NOMO-1 (cell line): ENCODE measurements at regions not wholly inside any gene's neighbourhood (a gene's known extent, or its start where the extent isn't known, plus 50 kb on each side); places are given as distances from the start of the nearest gene placed in this dataset.
"Not testable (repeated sequence)": the region's sequence is repeated elsewhere in the genome, so short reads cannot be mapped to it uniquely, and the experiment has no call there.

Experiments
- DNase-seq, 2 experiments: peaks; one replicate each; lab custom pipeline; 2025; ENCODE audit not compliant: unreplicated experiment in 2 of 2; lab: John Stamatoyannopoulos, UW

GRCh38 chr2:198654646-198655045 is 803.1 kb downstream of the SATB2 start:
- no peak for DNase-seq

GRCh38 chr2:198653311-198653710 is 804.4 kb downstream of the SATB2 start:
- no peak for DNase-seq

- DNase-seq, result no peak
Measured at GRCh38 chr2:198652461-198652860, 805.3 kb downstream of the SATB2 start.

GRCh38 chr2:198645816-198646215 is 811.9 kb downstream of the SATB2 start:
- DNase-seq, result no peak

- DNase-seq, result no peak
Measured at GRCh38 chr2:198641161-198641560, 816.6 kb downstream of the SATB2 start.

- DNase-seq, result no peak
Measured at GRCh38 chr2:198640463-198640862, 817.3 kb downstream of the SATB2 start.

GRCh38 chr2:198639580-198639979 is 818.2 kb downstream of the SATB2 start:
- peak in 1 of 2 experiments; percentile 30 for DNase-seq

- DNase-seq, result no peak
Measured at GRCh38 chr2:198638577-198638976, 819.2 kb downstream of the SATB2 start.

- no peak for DNase-seq
Measured at GRCh38 chr2:198630384-198630783, 826.0 kb downstream of the PLCL1 start.

- DNase-seq, result no peak
Measured at GRCh38 chr2:198628596-198628995, 824.2 kb downstream of the PLCL1 start.

- no peak for DNase-seq
Measured at GRCh38 chr2:198622986-198623730, 818.8 kb downstream of the PLCL1 start.

GRCh38 chr2:198615972-198616371 is 811.6 kb downstream of the PLCL1 start:
- DNase-seq, result peak; percentile 1 to 71

- DNase-seq, result no peak
Measured at GRCh38 chr2:198611201-198611600, 806.8 kb downstream of the PLCL1 start.

GRCh38 chr2:198604599-198604998 is 800.2 kb downstream of the PLCL1 start:
- no peak for DNase-seq

- DNase-seq, result not testable (repeated sequence)
Measured at GRCh38 chr2:198602986-198603385, 798.6 kb downstream of the PLCL1 start.

GRCh38 chr2:198597648-198598047 is 793.3 kb downstream of the PLCL1 start:
- DNase-seq, result no peak

- no peak for DNase-seq
Measured at GRCh38 chr2:198596985-198597384, 792.6 kb downstream of the PLCL1 start.

- no peak for DNase-seq
Measured at GRCh38 chr2:198595721-198596120, 791.3 kb downstream of the PLCL1 start.

- no peak for DNase-seq
Measured at GRCh38 chr2:198591586-198591985, 787.2 kb downstream of the PLCL1 start.

- DNase-seq, result no peak
Measured at GRCh38 chr2:198587741-198588140, 783.3 kb downstream of the PLCL1 start.

- DNase-seq, result no peak
Measured at GRCh38 chr2:198587240-198587639, 782.8 kb downstream of the PLCL1 start.

- DNase-seq, result no peak
Measured at GRCh38 chr2:198571393-198571792, 767.0 kb downstream of the PLCL1 start.

- DNase-seq, result no peak
Measured at GRCh38 chr2:198558176-198558575, 753.8 kb downstream of the PLCL1 start.
